Fibroblast of lung (primary cell): ENCODE measurements at regions not wholly inside any gene's neighbourhood (a gene's known extent, or its start where the extent isn't known, plus 50 kb on each side); places are given as distances from the start of the nearest gene placed in this dataset.

Experiments used
- DNase-seq, 2 donors: peaks; one replicate each; pipeline versions ENCODE4 v3.0.0 to v3.0.0-alpha.2; 2010; ENCODE audit warnings: low read depth in 2 of 2
- H2AFZ ChIP-seq: 2 replicates; pipeline ENCODE4 v1.5.1; 2012; ENCODE audit warnings: low read length, control low read depth, inconsistent platforms
- H3K27ac ChIP-seq: 2 replicates; pipeline ENCODE4 v1.5.1; 2011; ENCODE audit warnings: low read length, control low read depth; ENCODE audit not compliant: insufficient read depth
- H3K27me3 ChIP-seq: 2 replicates; pipeline ENCODE4 v1.5.1; 2011; ENCODE audit warnings: mild to moderate bottlenecking, low read length; ENCODE audit not compliant: control insufficient read depth, insufficient read depth
- H3K36me3 ChIP-seq: 2 replicates; pipeline ENCODE4 v1.5.1; 2011; ENCODE audit warnings: low read length; ENCODE audit not compliant: control insufficient read depth, insufficient read depth
- H3K4me1 ChIP-seq: 2 replicates; pipeline ENCODE4 v1.5.1; 2011; ENCODE audit warnings: low read length; ENCODE audit not compliant: control insufficient read depth, insufficient read depth; ENCODE audit errors: extremely low read depth
- H3K4me2 ChIP-seq: 2 replicates; pipeline ENCODE4 v1.5.1; 2011; ENCODE audit warnings: low read length, control low read depth; ENCODE audit not compliant: insufficient read depth; ENCODE audit errors: extremely low read depth
- H3K4me3 ChIP-seq, 4 experiments: fragments of 200-600 bp in 1 of 4; sonication (generic) in 1 of 4; replicated peaks in 1 of 4; 2 replicates each; pipeline ENCODE4 v1.5.1; 2011 to 2016; ENCODE audit warnings: low read length in 4 of 4, low read depth in 3 of 4, mild to moderate bottlenecking in 3 of 4, control low read depth in 2 of 4, inconsistent platforms in 1 of 4, mixed read lengths in 1 of 4; ENCODE audit not compliant: insufficient read depth in 1 of 4; ENCODE audit errors: control extremely low read depth in 1 of 4
- H3K79me2 ChIP-seq: 2 replicates; pipeline ENCODE4 v1.5.1; 2012; ENCODE audit warnings: mild to moderate bottlenecking, low read length, inconsistent platforms; ENCODE audit not compliant: control insufficient read depth, insufficient read depth
- H3K9ac ChIP-seq: 2 replicates; pipeline ENCODE4 v1.5.1; 2011; ENCODE audit warnings: mild to moderate bottlenecking, low read length, control low read depth; ENCODE audit not compliant: insufficient read depth
- H3K9me3 ChIP-seq: 2 replicates; pipeline ENCODE4 v1.5.1; 2012; ENCODE audit warnings: low read depth, low read length; ENCODE audit not compliant: control insufficient read depth, insufficient read depth
- H4K20me1 ChIP-seq: 2 replicates; pipeline ENCODE4 v1.5.1; 2011; ENCODE audit warnings: low read length; ENCODE audit not compliant: control insufficient read depth, insufficient read depth; ENCODE audit errors: extremely low read depth
- EZH2 ChIP-seq: IDR thresholded peaks from 2 replicates; pipeline ENCODE4 v1.5.1; 2012; ENCODE audit warnings: low read length, control low read depth, mild to moderate bottlenecking; ENCODE audit errors: missing control alignments
- TF ChIP-seq, protein P1 (sequence below), 2 donors: IDR thresholded peaks in 1 of 2; conservative IDR thresholded peaks in 1 of 2; 1 replicate in 1 of 2; 2 replicates in 1 of 2; pipeline ENCODE4 v1.5.1; 2011 to 2012; ENCODE audit warnings: low read length in 2 of 2, control low read depth in 1 of 2, inconsistent platforms in 1 of 2, low read depth in 1 of 2, mild to moderate bottlenecking in 1 of 2

DNA sequence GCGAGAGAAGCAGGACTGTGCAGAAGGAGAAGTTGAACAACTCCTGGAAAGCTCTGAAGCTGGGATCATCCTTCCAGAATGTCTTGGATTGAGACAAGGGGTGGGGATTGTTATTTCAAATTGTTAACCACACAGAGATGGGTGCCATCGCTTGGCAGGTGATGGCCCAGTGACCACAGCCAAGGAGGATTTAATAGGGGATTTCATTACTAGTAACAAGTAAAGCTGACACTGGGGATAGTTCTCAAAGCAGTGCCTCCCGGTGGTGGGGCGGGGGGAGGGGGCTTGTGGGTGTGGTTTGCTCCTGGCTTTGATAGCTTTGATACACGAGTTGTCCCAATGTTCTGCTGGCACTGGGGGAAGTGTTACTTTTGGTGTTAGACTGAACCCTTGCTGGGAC, 59.2 kb downstream of the ZNF503 start:
- H3K36me3 ChIP-seq = no peaks in the 10 kb centered on the region
- no peak overlapping the region for H3K27ac ChIP-seq
- peaks cover 6% of the 10 kb centered on the region for H3K27me3 ChIP-seq
- H3K4me3 ChIP-seq = no peak overlapping the region
- H3K4me2 ChIP-seq = no peak overlapping the region
- H3K9ac ChIP-seq = no peak overlapping the region
- no peaks in the 10 kb centered on the region for H3K79me2 ChIP-seq
- no peak for TF ChIP-seq EZH2
- TF ChIP-seq, protein P1, sequence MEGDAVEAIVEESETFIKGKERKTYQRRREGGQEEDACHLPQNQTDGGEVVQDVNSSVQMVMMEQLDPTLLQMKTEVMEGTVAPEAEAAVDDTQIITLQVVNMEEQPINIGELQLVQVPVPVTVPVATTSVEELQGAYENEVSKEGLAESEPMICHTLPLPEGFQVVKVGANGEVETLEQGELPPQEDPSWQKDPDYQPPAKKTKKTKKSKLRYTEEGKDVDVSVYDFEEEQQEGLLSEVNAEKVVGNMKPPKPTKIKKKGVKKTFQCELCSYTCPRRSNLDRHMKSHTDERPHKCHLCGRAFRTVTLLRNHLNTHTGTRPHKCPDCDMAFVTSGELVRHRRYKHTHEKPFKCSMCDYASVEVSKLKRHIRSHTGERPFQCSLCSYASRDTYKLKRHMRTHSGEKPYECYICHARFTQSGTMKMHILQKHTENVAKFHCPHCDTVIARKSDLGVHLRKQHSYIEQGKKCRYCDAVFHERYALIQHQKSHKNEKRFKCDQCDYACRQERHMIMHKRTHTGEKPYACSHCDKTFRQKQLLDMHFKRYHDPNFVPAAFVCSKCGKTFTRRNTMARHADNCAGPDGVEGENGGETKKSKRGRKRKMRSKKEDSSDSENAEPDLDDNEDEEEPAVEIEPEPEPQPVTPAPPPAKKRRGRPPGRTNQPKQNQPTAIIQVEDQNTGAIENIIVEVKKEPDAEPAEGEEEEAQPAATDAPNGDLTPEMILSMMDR (conservative IDR thresholded peaks at IDR 0.05 in 1 of 2, IDR thresholded peaks at IDR 0.05 in 1 of 2; ENCODE audit: low read depth in 1 of 2, low read length in 2 of 2) = no peak
- H3K4me1 ChIP-seq = no peaks in the 10 kb centered on the region
- no peak overlapping the region for H2AFZ ChIP-seq
- H3K9me3 ChIP-seq = no peaks in the 10 kb centered on the region
- no peaks in the 10 kb centered on the region for H4K20me1 ChIP-seq
- no peak for DNase-seq

DNA sequence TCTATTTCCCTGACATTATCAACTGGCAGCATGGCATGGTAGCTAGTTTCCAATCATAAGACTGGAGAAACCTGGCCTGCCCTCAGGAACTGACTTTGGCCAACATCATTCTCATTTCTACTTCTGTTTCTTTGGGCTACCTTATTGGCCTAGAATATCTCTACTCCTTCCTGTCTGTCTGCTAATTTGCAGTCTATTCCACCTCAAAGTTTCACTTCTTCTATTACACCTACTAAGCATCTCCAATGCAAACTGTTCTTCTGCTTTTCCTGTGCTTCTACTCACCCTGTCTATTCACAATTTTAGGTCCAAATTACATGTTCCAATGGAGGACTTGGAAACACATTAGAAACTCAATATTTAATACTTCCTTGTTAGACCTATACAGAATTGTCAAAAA, 65.6 kb downstream of the ZNF503 start:
- no peaks in the 10 kb centered on the region for H3K27me3 ChIP-seq
- no peak overlapping the region for H3K4me3 ChIP-seq
- no peak overlapping the region for H3K9ac ChIP-seq
- TF ChIP-seq EZH2 = no peak
- TF ChIP-seq, protein P1 (conservative IDR thresholded peaks at IDR 0.05 in 1 of 2, IDR thresholded peaks at IDR 0.05 in 1 of 2; ENCODE audit: low read depth in 1 of 2, low read length in 2 of 2) = no peak
- H3K36me3 ChIP-seq = no peaks in the 10 kb centered on the region
- no peak for DNase-seq
- H3K9me3 ChIP-seq = no peaks in the 10 kb centered on the region
- H3K79me2 ChIP-seq = no peaks in the 10 kb centered on the region
- H3K27ac ChIP-seq = no peak overlapping the region
- H2AFZ ChIP-seq = no peak overlapping the region
- no peak overlapping the region for H3K4me2 ChIP-seq
- H4K20me1 ChIP-seq = no peaks in the 10 kb centered on the region
- no peaks in the 10 kb centered on the region for H3K4me1 ChIP-seq

DNA sequence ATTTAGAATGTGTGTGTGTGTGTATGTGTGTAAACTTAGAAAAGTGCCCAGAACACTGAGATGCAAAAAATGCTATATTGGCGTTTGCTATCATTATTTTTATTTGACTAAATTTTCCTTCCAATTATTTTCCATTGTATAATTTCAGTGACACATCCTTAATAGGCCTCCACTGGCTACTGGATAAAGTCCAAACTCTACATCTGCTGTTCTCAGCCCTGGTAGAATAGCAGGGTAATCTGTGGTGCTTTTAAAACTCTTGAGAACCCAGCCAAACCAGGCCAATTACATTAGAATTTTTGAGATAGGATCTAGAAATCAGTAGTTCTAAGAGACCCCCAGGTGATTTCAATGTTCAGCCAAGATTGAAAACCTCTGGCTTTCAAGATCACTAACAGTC, 66.4 kb downstream of the ZNF503 start:
- no peak overlapping the region for H3K9ac ChIP-seq
- no peaks in the 10 kb centered on the region for H3K4me1 ChIP-seq
- no peak for TF ChIP-seq EZH2
- TF ChIP-seq, protein P1 (conservative IDR thresholded peaks at IDR 0.05 in 1 of 2, IDR thresholded peaks at IDR 0.05 in 1 of 2; ENCODE audit: low read depth in 1 of 2, low read length in 2 of 2) = no peak
- H2AFZ ChIP-seq = no peak overlapping the region
- no peaks in the 10 kb centered on the region for H3K79me2 ChIP-seq
- H3K27me3 ChIP-seq = no peaks in the 10 kb centered on the region
- no peak overlapping the region for H3K4me2 ChIP-seq
- H3K27ac ChIP-seq = no peak overlapping the region
- no peaks in the 10 kb centered on the region for H3K36me3 ChIP-seq
- H3K9me3 ChIP-seq = no peaks in the 10 kb centered on the region
- DNase-seq = peak; percentile 20 to 31
- no peaks in the 10 kb centered on the region for H4K20me1 ChIP-seq
- H3K4me3 ChIP-seq = no peak overlapping the region
